Kasumi-1 (cell line): ENCODE measurements at regions not wholly inside any gene's neighbourhood (a gene's known extent, or its start where the extent isn't known, plus 50 kb on each side); places are given as distances from the start of the nearest gene placed in this dataset.

Source experiments
- DNase-seq, 2 experiments: peaks; one replicate each; lab custom pipeline; 2025; lab: John Stamatoyannopoulos, UW

- no peak for DNase-seq
Observed at GRCh38 chr6:156519940-156520339, 257.2 kb upstream of the ARID1B start.

- DNase-seq, result no peak
Observed at GRCh38 chr6:156517088-156517487, 260.1 kb upstream of the ARID1B start.

- peak in 1 of 2 experiments; percentile 9 for DNase-seq
Observed at GRCh38 chr6:156515242-156515641, 261.9 kb upstream of the ARID1B start.

GRCh38 chr6:156513504-156513903 lies 263.7 kb upstream of the ARID1B start:
- DNase-seq, result no peak

GRCh38 chr6:156511570-156511969 lies 265.6 kb upstream of the ARID1B start:
- no peak for DNase-seq

GRCh38 chr6:156511051-156511450 lies 266.1 kb upstream of the ARID1B start:
- no peak for DNase-seq

- DNase-seq, result no peak
Observed at GRCh38 chr6:156510242-156510641, 266.9 kb upstream of the ARID1B start.

GRCh38 chr6:156509496-156509895 lies 267.7 kb upstream of the ARID1B start:
- no peak for DNase-seq

- DNase-seq, result peak; percentile 71 to 80
Observed at GRCh38 chr6:156508923-156509322, 268.3 kb upstream of the ARID1B start.

GRCh38 chr6:156508126-156508525 lies 269.1 kb upstream of the ARID1B start:
- DNase-seq, result no peak

GRCh38 chr6:156507656-156508055 lies 269.5 kb upstream of the ARID1B start:
- DNase-seq, result no peak

- no peak for DNase-seq
Observed at GRCh38 chr6:156507106-156507505, 270.1 kb upstream of the ARID1B start.

- no peak for DNase-seq
Observed at GRCh38 chr6:156502969-156503504, 274.1 kb upstream of the ARID1B start.

GRCh38 chr6:156497618-156498017 lies 279.6 kb upstream of the ARID1B start:
- no peak for DNase-seq

- DNase-seq, result no peak
Observed at GRCh38 chr6:156487877-156488276, 289.3 kb upstream of the ARID1B start.

GRCh38 chr6:156485150-156485549 lies 292.0 kb upstream of the ARID1B start:
- DNase-seq, result peak; percentile 31 to 73

- no peak for DNase-seq
Observed at GRCh38 chr6:156474507-156475120, 302.6 kb upstream of the ARID1B start.

GRCh38 chr6:156471000-156471399 lies 306.2 kb upstream of the ARID1B start:
- no peak for DNase-seq

GRCh38 chr6:156464100-156464878 lies 312.9 kb upstream of the ARID1B start:
- no peak for DNase-seq

GRCh38 chr6:156461647-156462046 lies 315.5 kb upstream of the ARID1B start:
- no peak for DNase-seq

- DNase-seq, result no peak
Observed at GRCh38 chr6:156457601-156458000, 319.6 kb upstream of the ARID1B start.

GRCh38 chr6:156455847-156456246 lies 321.3 kb upstream of the ARID1B start:
- DNase-seq, result no peak

- no peak for DNase-seq
Observed at GRCh38 chr6:156454867-156455266, 322.3 kb upstream of the ARID1B start.
